SKM-1 (cell line): ENCODE measurements at regions not wholly inside any gene's neighbourhood (a gene's known extent, or its start where the extent isn't known, plus 50 kb on each side); places are given as distances from the start of the nearest gene placed in this dataset.

Experiments used
- DNase-seq: peaks from one replicate; lab custom pipeline; 2025; ENCODE audit not compliant: unreplicated experiment; lab: John Stamatoyannopoulos, UW

DNA sequence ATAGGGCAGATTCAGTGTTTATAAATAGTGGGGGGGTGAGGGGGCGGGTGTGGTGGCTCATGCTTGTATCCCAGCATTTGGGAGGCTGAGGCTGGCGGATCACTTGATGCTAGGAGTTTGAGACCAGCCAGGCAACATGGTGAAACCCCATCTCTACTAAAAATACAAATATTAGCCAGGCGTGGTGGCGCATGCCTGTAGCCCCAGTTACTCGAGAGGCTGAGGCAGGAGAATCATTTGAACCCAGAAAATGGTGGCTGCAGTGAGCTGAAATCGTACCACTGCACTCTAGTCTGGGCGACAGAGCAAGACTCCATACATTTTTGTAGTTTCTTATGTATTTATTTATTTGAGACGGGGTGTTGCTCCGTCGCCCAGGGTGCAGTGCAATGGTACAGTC, 109.0 kb upstream of the ZNF217 start:
- no peak for DNase-seq

DNA sequence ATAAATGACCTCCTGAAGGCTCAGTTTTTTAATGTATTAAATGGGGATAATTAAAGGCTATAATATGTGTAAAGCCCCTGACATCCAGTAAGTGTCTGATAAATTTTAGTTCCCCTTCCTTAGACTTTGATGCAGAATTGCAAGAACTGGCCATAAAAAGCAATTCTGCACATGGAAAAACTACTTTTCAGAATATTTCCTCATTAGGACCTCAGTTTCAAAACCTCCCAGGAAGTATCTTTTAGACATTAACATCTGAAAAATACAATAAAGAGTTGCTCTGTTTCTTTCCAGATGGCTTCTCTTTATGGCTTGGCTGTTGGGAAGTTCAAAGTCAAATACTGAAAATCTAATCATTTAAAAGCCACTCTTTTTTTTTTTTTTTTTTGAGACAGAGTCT, 106.3 kb upstream of the ZNF217 start:
- DNase-seq, result peak; percentile 42

DNA sequence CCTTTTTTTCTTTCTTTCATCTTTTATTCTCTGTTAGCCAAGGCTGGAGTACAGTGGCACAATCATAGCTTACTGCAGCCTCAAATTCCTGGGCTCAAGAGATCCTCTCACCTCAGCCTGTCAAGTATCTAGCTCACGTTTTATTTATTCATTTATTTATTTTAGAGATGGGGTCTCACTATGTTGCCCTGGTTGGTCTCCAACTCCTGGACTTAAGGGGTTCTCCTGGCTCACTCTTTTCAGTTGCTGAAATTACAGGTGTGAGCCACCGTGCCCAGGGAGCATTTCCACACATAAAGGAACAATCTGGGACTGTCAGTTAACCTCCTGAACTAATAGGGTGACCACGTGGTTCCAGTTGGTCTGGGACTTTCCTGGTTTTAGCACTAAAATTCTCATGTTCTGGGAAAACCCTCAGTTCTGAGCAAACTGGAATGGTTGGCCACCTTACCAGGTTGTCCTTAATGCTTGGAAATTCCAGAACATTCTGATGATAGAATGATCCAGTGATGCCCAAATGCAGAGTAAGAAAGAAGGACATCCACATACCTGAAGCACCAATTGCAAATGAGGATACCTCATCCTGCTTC, 105.5 kb upstream of the ZNF217 start:
- no peak for DNase-seq

DNA sequence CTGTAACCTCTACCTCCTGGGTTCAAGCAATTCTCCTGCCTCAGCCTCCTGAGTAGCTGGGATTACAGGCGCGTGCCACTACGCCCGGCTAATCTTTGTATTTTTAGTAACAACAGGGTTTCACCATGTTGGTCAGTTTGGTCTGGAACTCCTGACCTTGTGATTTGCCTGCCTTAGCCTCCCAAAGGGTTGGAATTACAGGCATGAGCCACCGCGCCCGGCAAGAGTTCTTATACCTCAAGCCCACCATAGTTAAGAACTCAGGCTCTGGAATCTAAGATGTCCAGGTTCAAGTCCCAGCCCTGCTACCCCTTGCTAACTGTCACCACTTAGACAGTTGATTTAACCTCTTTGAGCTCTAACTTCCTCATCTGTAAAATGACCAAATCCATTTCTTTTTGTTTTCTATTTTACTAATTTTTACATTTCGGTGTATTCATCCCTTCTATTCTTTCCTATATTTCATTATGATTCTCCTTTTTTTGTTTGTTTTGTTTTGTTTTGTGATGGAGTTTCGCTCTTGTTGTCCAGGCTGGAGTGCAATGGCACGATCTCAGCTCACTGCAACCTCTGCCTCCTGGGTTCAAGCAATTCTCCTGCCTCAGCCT, 104.8 kb upstream of the ZNF217 start:
- no peak for DNase-seq

DNA sequence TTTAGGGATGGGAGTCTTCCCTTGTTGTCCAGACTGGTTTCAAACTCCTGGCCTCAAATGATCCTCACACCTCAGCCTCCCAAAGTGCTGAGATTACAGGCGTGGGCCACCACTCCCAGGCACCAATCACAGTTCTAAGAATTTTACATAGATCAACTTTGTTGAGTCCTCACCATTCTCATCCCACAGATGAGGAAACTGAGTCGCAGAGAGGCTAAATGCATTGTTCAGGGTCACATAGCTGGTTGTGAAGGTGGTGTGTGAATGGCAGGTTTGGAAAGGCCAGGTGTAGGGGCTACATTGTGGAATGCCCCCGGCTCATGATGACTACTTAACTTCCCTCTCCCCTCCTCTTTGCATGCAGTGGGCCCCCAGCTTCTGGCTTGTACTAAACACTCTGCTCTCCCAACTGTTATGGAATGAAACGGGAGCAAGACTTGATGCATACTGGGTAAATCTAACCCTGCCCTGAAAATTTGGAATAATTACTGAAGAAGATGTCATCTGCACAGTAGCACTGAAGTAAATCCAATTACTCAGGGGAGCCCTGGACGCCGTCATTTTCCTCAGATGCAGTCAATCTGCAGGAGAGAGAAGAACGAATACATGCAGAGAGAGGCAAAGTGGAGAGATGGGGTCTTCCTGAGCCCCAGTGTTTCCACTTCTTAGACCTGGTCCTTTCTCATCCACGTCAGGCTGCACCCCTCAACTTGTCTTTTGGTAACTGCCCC, 102.3 kb upstream of the ZNF217 start:
- no peak for DNase-seq

DNA sequence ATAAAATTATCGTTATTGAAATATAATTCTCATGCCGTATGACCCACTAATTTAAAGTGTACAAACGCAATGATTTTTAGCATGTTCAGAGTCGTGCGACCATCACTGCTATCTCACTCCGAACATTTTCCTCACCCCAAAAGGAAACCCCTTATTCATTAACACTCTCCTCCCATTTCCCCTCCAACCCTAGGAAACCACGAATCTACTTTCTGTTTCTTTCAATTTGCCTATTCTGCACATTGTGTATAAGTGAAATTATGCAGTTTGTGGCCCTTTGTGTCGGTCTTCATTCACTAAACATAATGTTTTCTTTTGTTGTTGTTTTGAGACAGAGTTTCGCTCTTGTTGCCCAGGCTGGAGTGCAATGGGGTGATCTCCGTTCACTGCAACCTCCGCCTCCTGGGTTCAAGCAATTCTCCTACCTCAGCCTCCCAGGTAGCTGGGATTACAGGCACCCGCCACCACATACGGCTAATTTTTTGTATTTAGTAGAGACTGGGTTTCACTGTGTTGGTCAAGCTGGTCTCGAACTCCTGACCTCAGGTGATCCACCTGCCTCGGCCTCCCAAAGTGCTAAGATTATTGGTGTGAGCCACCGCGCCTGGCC, 99.7 kb upstream of the ZNF217 start:
- DNase-seq, result no peak

DNA sequence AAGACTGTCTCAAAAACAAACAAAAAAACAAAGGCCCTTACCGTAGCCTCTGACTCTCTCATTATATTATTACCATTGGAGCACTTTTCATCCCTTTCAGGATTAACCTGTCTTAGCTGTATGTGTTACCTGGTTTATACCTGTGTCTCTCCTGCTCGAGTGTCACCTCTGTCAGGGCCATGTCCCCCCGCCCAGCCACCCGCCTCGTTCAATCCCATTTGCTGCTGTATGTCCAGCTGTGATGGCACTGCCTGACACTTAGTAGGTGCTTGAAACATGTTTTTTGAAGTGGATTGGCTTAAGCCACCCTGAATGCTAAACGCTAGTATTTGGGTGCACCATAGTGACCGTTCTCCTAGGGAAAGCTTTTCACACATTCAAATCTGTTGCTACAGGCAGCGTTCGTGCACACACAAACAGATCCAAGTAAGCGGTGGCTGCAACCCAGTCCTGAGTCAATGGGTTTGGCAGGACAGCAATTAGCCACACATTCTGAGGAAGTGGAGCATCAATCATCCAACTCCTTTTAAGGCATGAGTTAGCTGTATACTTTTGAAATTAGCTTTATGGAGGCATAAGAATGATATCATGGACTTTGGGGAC, 98.9 kb upstream of the ZNF217 start:
- DNase-seq, result no peak

DNA sequence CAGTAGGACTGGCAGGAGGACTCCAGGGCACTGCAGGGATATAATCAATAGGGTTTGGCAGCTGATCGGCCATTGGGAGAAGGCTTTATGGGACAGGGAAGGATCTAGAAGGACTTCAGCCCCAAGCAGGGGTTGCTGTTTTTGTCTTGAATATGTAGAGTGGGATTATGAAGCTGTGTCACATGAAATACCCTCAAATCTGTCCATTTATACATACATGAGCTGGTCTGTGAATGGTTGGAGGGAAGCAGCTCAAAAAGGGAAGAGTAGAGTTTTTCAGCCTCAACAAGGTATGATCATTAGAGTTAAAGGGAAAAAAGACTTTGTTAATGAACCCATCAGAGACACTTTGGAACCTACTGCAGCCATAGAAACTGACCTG, 98.2 kb upstream of the ZNF217 start:
- DNase-seq, result no peak

DNA sequence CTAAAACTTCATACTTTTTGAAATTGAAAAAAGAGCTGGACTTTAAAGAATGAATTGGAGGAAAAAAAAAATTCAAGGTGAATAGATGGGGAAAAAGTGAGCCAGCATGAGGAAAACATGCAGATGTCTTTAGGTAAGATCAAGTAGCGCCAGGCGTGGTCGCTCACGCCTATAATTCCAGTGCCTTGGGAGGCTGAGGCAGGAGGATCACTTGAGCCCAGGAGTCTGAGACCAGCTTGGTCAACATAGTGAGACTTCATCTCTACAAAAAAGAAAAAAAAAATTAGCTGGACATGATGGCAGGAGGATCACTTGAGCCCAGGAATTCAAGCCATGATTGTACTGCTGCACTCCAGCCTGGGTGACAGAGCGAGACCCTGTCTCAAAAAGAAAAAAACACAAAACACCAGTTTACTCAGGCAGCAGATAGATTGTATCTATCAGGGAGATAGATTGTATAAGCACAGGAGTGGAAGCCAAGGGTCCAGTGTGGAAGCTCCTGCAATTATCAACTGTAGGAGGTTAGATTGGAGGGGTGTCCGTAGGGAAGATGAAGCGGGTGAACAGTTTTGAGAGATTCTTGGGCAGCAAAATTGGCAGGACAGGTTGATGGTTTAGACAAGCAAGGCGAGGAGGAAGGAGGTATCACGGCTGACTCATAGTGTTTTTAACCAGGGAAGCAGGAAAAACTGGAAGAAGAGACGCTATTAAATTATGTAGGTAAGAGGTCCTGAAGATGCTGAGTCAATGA, 97.6 kb upstream of the ZNF217 start:
- DNase-seq, result no peak

DNA sequence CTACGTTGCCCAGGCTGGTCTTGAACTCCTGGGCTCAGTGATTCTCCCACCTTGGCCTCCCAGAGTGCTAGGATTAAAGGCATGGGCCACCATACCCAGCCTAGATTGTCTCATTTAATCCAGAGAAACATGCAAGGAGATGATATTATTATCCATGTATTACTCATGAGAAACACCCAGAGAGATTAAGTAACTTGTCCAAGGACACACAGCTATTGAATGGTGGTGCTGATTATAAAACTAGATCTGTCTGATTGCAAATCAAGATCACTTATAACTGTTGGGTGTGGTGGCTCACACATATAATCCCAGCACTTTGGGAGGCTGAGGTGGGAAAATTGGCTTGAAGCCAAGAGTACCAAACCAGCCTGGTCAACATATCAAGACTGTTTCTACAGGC, 94.4 kb upstream of the ZNF217 start:
- no peak for DNase-seq

DNA sequence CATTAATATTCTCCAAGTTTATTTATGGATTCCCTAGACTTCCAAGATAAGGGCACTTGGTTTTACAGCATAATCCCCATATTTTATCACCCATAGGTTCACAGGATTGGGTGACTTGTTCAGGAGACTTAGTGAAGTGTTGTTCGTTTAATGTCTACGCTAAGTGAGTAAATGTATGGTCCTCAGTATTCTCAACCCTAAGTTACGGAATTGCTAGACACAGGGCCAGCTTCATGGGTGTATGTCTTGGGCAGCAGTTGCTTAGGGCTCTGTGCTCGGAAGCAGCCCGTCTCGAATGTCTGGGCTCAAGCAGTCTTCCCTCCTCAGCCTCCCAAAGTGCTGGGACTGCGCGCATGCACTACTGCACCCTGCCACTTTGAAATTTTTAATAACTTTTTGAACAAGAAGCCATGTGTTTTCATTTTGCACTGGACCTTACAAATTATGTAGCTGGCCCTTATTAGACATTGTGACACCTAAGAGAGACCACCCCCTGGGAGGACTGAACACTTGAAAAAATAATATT, 91.5 kb upstream of the ZNF217 start:
- DNase-seq, result no peak

DNA sequence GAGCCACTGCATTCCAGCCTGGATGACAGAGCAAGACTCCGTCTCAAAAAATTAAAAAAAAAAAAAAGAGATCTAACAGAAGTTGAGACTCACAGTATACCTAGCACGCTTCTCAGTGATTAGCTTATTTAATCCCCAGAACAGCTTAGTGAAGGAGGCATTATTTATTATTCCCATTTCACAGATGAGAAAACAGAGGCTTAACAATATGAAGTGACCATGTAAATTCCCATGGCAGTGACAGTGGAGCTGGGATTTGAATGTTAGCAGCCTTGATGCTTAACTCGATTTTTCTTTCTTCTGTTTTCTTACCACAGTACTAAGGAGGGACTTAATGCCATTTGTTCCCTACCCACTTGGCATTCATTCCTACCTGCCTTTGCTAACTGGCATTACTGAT, 89.9 kb upstream of the ZNF217 start:
- no peak for DNase-seq

DNA sequence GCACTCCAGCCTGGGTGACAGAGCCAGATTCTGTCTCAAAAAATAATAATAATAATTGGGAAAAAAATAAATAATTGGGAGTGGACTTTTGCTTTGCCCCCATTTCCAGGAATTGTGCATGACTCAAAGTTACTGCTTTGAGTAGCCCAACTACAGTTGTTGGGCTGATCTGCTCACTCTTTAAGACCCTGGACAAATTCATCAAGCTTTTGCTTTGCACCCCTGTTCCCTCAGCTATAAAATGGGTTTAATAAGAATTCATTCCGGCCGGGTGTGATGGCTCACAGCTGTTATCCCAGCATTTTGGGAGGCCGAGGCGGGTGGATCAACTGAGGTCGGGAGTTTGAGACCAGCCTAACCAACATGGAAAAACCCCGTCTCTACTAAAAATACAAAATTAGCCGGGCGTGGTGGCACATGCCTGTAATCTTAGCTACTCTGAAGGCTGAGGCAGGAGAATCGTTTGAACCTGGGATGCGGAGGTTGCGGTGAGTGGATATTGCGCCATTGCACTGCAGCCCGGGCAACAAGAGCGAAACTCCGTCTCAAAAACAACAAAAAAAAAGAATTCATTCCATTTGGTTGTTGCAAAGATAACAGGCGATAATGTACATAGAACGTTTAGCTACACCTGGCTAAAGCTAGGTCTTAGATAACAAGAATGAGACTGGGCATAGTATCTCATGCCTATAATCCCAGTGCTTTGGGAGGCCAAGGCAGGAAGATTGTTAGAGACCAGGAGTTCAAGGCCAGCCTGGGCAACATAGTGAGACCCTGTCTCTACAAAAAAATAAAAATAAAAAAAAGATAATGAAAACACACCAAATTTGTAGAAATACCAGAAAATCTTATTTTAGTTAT, 87.9 kb upstream of the ZNF217 start:
- no peak for DNase-seq

DNA sequence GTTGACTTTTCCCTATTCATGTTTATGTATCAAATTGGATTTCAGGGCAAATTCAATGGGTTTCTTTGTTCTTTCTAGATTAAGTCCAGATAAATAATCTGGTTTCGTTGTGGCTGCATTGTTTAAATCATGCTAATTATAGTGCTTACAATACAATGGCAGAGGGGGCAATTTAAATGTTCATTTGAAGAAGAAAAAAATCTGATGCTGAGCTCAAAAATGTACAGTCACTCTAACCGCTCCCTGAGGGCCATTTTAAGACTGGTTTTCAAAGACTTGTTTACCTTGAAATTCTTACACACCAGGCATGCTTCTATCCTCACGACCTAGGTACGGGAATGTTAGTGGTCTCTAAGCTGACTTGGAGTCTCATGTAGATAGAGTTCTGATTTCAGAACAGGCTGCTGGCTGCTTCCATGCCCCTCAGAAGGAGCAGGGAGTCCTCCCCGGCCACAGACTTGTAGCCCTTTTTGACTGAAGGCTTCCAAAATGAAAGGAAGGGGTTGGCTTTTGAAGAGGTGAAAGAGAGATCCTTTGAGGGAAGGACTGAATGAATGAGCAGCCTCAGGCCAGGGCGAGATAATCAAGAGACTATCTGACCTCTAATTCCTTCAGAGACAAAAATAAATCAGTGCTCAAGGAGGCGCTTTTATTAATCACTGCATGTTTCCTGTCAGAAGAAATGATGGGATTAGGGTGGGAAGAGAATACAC, 86.1 kb upstream of the ZNF217 start:
- DNase-seq, result no peak

DNA sequence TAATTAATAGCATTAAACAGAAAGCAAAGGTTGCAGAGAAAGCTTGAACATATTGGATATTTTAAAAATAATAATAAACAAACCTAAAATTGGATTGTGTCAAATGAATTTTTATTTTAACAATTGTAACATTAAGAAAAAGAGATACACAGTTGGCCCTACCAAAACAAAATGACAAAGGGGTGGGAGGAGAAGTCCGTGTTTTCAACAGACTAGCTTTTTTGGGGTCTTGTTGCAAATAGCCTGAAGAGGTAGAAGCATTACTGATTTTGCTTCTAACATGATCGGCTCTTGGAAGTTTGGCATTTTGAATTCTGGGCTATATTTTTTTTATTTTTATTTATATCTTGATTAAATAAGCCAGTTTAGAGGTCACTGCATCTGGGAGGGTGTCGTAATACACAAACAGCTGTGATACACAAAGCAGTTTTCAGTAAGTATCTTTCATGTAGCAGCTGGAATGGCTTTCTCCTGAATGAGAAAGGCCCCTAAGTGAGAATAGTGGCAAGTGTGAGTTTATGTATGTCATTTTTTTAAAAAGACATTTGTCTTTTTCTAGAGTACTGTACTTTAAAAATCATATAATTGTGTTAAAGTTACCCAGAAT, 85.5 kb upstream of the ZNF217 start:
- DNase-seq, result no peak

DNA sequence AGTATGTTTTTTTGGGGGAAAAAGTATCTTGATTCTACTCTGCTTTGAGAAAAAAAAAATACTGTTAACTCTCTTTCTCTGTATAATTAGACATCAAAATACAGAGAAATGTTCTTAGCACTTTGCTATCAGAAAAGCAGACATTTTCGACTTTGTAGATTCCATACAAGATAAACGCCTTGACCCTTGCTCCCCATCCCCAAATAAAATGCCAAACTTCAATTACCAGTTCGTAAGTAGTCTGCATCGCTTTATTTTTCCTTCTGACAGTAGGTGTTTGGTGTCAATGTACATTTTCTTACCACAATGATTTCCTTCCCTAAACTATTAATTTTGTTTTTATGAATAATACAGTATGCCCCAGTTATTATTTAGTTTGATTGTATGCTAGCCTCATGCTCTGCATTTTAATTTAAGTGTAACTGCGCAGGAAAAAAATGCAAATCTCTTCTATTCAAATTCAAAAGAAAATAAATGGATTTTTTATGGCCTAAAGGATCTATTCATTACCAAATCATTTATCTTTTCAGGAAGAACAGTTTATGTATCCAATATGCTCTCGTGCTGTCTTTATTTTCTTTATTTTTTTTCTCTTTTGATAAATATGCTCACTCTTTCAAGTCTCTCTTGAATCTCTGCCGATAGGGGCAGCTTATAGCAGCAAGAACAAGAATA, 84.8 kb upstream of the ZNF217 start:
- no peak for DNase-seq

DNA sequence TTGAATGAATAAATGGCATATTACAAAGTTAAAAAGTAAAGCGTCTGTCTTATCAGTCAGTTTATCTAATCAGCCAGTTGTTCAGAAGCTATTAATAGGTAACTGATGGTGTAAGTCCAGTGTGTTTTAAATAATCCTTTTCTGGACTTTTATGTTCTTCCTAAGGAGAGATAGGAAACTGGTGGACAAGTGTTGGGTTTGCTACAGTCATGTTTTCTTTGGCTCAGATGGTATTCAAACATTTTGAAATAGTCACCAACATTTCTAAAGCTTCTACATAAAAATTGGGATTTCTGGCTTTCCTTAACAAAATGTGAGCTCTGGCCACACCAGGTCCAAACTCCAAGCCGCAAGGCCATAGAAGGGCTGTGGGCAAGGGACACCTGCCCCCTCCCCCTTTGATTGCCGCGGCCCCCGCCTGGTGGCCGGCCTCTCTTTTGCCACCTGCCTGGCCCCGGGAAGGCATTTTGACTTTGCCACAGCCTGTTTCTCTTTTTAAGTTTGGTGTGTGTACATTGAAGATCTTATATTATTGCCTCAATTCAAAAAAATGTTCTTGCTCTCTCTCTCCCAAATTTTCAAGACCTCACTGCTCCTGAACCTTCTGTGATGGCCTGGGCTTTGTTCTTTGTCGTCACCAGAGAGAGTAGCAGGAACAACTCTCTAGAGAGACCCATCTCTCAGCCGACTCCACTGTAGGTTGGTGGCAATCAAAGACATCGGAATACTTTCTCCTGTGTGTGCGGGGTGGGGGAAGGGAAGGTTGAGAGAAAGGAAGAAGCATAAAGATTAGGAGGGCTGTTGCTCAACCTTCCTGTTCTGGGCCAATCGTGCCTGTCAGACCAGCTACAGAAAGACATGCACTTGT, 84.0 kb upstream of the ZNF217 start:
- DNase-seq, result peak; percentile 91
